K562 (cell line): ENCODE measurements at regions not wholly inside any gene's neighbourhood (a gene's known extent, or its start where the extent isn't known, plus 50 kb on each side); places are given as distances from the start of the nearest gene placed in this dataset.

ENCODE experiments used
- ATAC-seq: fragments of 200-7000 bp; cut with Tn5 transposase; 3 replicates; pipeline ENCODE4 v1.9.1; 2020; ENCODE audit warnings: moderate library complexity
- BruUV-seq: library from RNA; stranded (reverse); fragments of 400-500 nt; replicated peaks from 2 replicates; lab custom pipeline; 2021; lab: Mats Ljungman, UMichigan
- CTCF ChIA-PET: fragments of 300-600 bp; formaldehyde crosslinking; extraction: SDS; loops from one replicate; lab custom pipeline; 2021; ENCODE audit warnings: low intra/inter-chr PET ratio; lab: Yijun Ruan, JAX
- POLR2A ChIA-PET: fragments of 300-600, 350-650 bp; sonication (Branson Sonifier 250); formaldehyde crosslinking; extraction: SDS; loops from one replicate; lab custom pipeline; 2021; ENCODE audit warnings: antibody characterized with exemption, inconsistent platforms; lab: Yijun Ruan, JAX
- DNase-seq, 4 experiments: peaks; one replicate each; pipeline versions ENCODE4 v3.0.0 to v3.0.0-alpha.2; 2011 to 2018; ENCODE audit warnings: low spot score in 3 of 4, mixed read lengths in 3 of 4; ENCODE audit errors: extremely low read depth in 1 of 4
- FAIRE-seq: peaks from 2 replicates; lab custom pipeline; 2011; peaks lifted over from hg19 to GRCh38; lab: Jason Lieb, UNC
- H2AFZ ChIP-seq: 2 replicates; pipeline ENCODE4 v1.6.0; 2011; ENCODE audit warnings: low read depth, low read length, control low read depth, inconsistent platforms
- H3K27ac ChIP-seq: fragments of 200-600 bp; 3 replicates; pipeline ENCODE4 v1.8.0; 2011; ENCODE audit warnings: low read depth, mild to moderate bottlenecking, control low read depth, inconsistent platforms, low read length, moderate library complexity, mixed read lengths; ENCODE audit errors: extremely low read depth
- H3K27me3 ChIP-seq, 2 experiments: fragments of 300-600 bp in 1 of 2; 2 replicates in 1 of 2; 3 replicates in 1 of 2; pipeline versions ENCODE4 v1.6.0 to v1.8.0; 2011; ENCODE audit warnings: inconsistent platforms in 2 of 2, low read length in 2 of 2, mild to moderate bottlenecking in 1 of 2, mixed read lengths in 1 of 2, moderate library complexity in 1 of 2; ENCODE audit not compliant: control insufficient read depth in 2 of 2, insufficient read depth in 2 of 2
- H3K36me3 ChIP-seq: fragments of 300-600 bp; 3 replicates; pipeline ENCODE4 v1.8.0; 2011; ENCODE audit warnings: mild to moderate bottlenecking, low read length, inconsistent platforms; ENCODE audit not compliant: control insufficient read depth, insufficient read depth
- H3K4me1 ChIP-seq, 2 experiments: fragments of 200-600 bp in 1 of 2; replicated peaks in 1 of 2; 2 replicates in 1 of 2; 3 replicates in 1 of 2; pipeline versions ENCODE4 v1.5.1 to v1.8.0; 2011; ENCODE audit warnings: inconsistent platforms in 2 of 2, low read length in 2 of 2, mild to moderate bottlenecking in 1 of 2, mixed read lengths in 1 of 2, moderate library complexity in 1 of 2; ENCODE audit not compliant: control insufficient read depth in 2 of 2, insufficient read depth in 2 of 2
- H3K4me2 ChIP-seq: 2 replicates; pipeline ENCODE4 v1.6.1; 2011; ENCODE audit warnings: low read length, control low read depth, inconsistent platforms, mixed read lengths; ENCODE audit not compliant: insufficient read depth
- H3K4me3 ChIP-seq: fragments of 200-600 bp; sonication (generic), shearing (Covaris generic); 2 replicates; pipeline ENCODE4 v1.5.1; 2016; ENCODE audit warnings: control low read depth, inconsistent platforms
- H3K79me2 ChIP-seq: fragments of 200-600 bp; 3 replicates; pipeline ENCODE4 v1.8.0; 2011; ENCODE audit warnings: low read length, inconsistent platforms; ENCODE audit not compliant: control insufficient read depth, insufficient read depth
- H3K9ac ChIP-seq, 2 experiments: 2 replicates each; pipeline versions ENCODE4 v1.6.0 to v1.6.1; 2011; ENCODE audit warnings: low read depth in 2 of 2, low read length in 2 of 2, control low read depth in 1 of 2, inconsistent platforms in 1 of 2, mild to moderate bottlenecking in 1 of 2, mixed read lengths in 1 of 2; ENCODE audit not compliant: insufficient read depth in 1 of 2
- H3K9me1 ChIP-seq: one replicate; pipeline ENCODE4 v1.6.0; 2011; ENCODE audit warnings: inconsistent platforms, mild to moderate bottlenecking, low read length, moderate library complexity; ENCODE audit not compliant: control insufficient read depth, insufficient read depth
- H3K9me3 ChIP-seq: replicated peaks from 2 replicates; pipeline ENCODE4 v1.5.1; 2011; ENCODE audit warnings: low read depth, low read length, inconsistent platforms; ENCODE audit not compliant: control insufficient read depth, insufficient read depth
- H4K20me1 ChIP-seq: replicated peaks from 2 replicates; pipeline ENCODE4 v1.6.1; 2011; ENCODE audit warnings: low read length, inconsistent platforms, mixed read lengths; ENCODE audit not compliant: control insufficient read depth, insufficient read depth
- ARID1B ChIP-seq: fragments of 450-650 bp; IDR thresholded peaks from 2 replicates; pipeline ENCODE4 v1.6.1; 2016; ENCODE audit warnings: antibody characterized with exemption, mild to moderate bottlenecking, inconsistent platforms
- CBX2 ChIP-seq: fragments of 200-600 bp; sonication (generic); IDR thresholded peaks from one replicate; pipeline ENCODE4 v1.6.1; 2012; ENCODE audit warnings: mild to moderate bottlenecking, low read length, inconsistent platforms; ENCODE audit not compliant: insufficient read depth, poor library complexity, severe bottlenecking
- ESRRA ChIP-seq: fragments of 450-650 bp; IDR thresholded peaks from 2 replicates; pipeline ENCODE4 v1.6.1; 2014; ENCODE audit warnings: low read depth, mild to moderate bottlenecking, moderate library complexity, borderline replicate concordance
- FOS ChIP-seq: IDR thresholded peaks from 3 replicates; pipeline ENCODE4 v1.6.1; 2011; ENCODE audit not compliant: insufficient read length; ENCODE audit errors: extremely low read depth
- HDAC6 ChIP-seq: IDR thresholded peaks from 2 replicates; pipeline ENCODE4 v1.6.1; 2012; ENCODE audit warnings: low read depth, mild to moderate bottlenecking, control low read depth, inconsistent platforms, low read length, moderate library complexity
- HLTF ChIP-seq: fragments of 450-650 bp; IDR thresholded peaks from 2 replicates; pipeline ENCODE4 v1.6.1; 2016
- KLF16 ChIP-seq: IDR thresholded peaks from 2 replicates; pipeline ENCODE4 v1.6.1; 2016; ENCODE audit warnings: antibody characterized with exemption
- MAFF ChIP-seq: IDR thresholded peaks from 2 replicates; pipeline ENCODE4 v1.6.1; 2012; ENCODE audit warnings: low read length, improper control_type of control experiment
- NFIC ChIP-seq: fragments of 450-650 bp; IDR thresholded peaks from 2 replicates; pipeline ENCODE4 v1.6.1; 2017; ENCODE audit warnings: mild to moderate bottlenecking, inconsistent platforms
- NR2C2 ChIP-seq, 2 experiments: fragments of 200-800 bp in 1 of 2; sonication (Bioruptor generic) in 1 of 2; sonication (generic) in 1 of 2; formaldehyde crosslinking in 1 of 2; IDR thresholded peaks; 2 replicates each; pipeline versions ENCODE4 v1.6.1 to v1.8.0; 2016 to 2022; ENCODE audit warnings: mild to moderate bottlenecking in 1 of 2, missing compliant biosample characterization in 1 of 2, missing genetic modification characterization in 1 of 2, missing genetic modification reagents in 1 of 2
- PHF20 ChIP-seq: fragments of 450-650 bp; IDR thresholded peaks from 2 replicates; pipeline ENCODE4 v1.6.1; 2018; ENCODE audit not compliant: partially characterized antibody
- PML ChIP-seq: IDR thresholded peaks from 2 replicates; pipeline ENCODE4 v1.6.1; 2012; ENCODE audit warnings: low read length, inconsistent platforms
- SMAD2 ChIP-seq: fragments of 150-350 bp; IDR thresholded peaks from 2 replicates; pipeline ENCODE4 v1.6.1; 2014; ENCODE audit warnings: low read depth, mild to moderate bottlenecking, low read length
- TCFL5 ChIP-seq: fragments of 250-450 bp; sonication (Bioruptor Pico); conservative IDR thresholded peaks from 2 replicates; pipeline ENCODE4 v1.6.1; 2021; ENCODE audit warnings: mild to moderate bottlenecking, moderate library complexity, matching md5 sums
- XRCC4 ChIP-seq: IDR thresholded peaks from one replicate; pipeline ENCODE4 v1.6.1; 2011; ENCODE audit not compliant: insufficient read depth, insufficient read length; ENCODE audit errors: extremely low read depth
- ZNF124 ChIP-seq: sonication (generic); formaldehyde crosslinking; IDR thresholded peaks from 2 replicates; pipeline ENCODE4 v1.8.1; 2022; ENCODE audit warnings: missing genetic modification reagents
- ZNF766 ChIP-seq: fragments of 200-800 bp; sonication (Bioruptor generic); conservative IDR thresholded peaks from 2 replicates; pipeline ENCODE4 v1.6.1; 2016; ENCODE audit warnings: missing genetic modification characterization, missing compliant biosample characterization
- WGBS: fragments of 100-300 bp; shearing (Covaris generic); methylation state at CpG from one replicate; pipeline ENCODE4 v1.1.6; 2016; ENCODE audit warnings: low coverage, mixed read lengths; ENCODE audit not compliant: insufficient coverage; ENCODE audit errors: missing lambda C conversion rate; 5-methylcytosine and 5-hydroxymethylcytosine counted together
- in situ Hi-C: fragments of 300-500 bp; cut with MboI; formaldehyde crosslinking; loops from 4 replicates; pipeline ENCODE4 v1.15.0; 2018; ENCODE audit warnings: inconsistent platforms, mixed read lengths
- intact Hi-C: fragments of 100-400 bp; cut with micrococcal nuclease; formaldehyde crosslinking; loops from 2 replicates; pipeline ENCODE4 v1.14.2; 2022
- TF ChIP-seq, protein P1 (sequence below), 2 experiments: fragments of 200-800 bp in 1 of 2; sonication (Bioruptor generic) in 1 of 2; sonication (generic) in 1 of 2; formaldehyde crosslinking in 1 of 2; IDR thresholded peaks in 1 of 2; conservative IDR thresholded peaks in 1 of 2; 2 replicates each; pipeline versions ENCODE4 v1.5.0 to v1.6.1; 2016 to 2020; ENCODE audit warnings: missing compliant biosample characterization in 1 of 2, missing genetic modification characterization in 1 of 2, missing genetic modification reagents in 1 of 2
- TF ChIP-seq, protein P2 (sequence below): sonication (generic); formaldehyde crosslinking; IDR thresholded peaks from 2 replicates; pipeline ENCODE4 v1.8.0; 2022; ENCODE audit warnings: missing genetic modification reagents, mild to moderate bottlenecking, borderline replicate concordance
- TF ChIP-seq, protein P3 (sequence below): sonication (generic); formaldehyde crosslinking; IDR thresholded peaks from 2 replicates; pipeline ENCODE4 v1.8.1; 2023; ENCODE audit warnings: mild to moderate bottlenecking, missing genetic modification reagents

DNA sequence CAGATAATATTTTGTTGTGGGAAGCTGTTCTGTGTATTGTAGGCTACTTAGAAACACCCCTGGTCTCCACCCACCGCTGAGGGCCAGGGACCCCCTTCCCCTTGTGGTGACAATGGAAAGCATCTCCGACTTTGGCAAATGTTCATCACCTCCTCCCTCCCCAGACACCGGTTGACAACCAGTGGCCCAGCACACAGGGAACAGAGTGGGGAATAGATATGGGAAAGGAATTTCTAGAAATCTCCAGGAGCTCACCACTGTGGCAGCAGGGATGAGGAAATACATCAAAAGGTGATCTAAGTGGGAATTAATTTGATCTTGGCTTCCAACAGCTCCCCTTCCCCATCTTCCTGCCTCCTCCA is 257.3 kb upstream of the FOXQ1 start:
- H3K36me3 ChIP-seq, result no peaks in the 10 kb centered on the region
- in situ Hi-C loops (no loop called here), intact Hi-C loops (no loop called here)
- peaks cover 0 to 7% of the 10 kb centered on the region in 2 experiments; a peak in 2 of 5 replicates for H3K27me3 ChIP-seq
- H3K79me2 ChIP-seq, result no peaks in the 10 kb centered on the region
- POLR2A ChIA-PET, result interaction anchor here (0.6 kb wide), 1 partner anchor 24 kb away, joined by 3 read pairs; no protein-coding TSS in a partner anchor
- FAIRE-seq (no peak), ATAC-seq (no peak), DNase-seq (no peak)
- H4K20me1 ChIP-seq, result no peaks in the 10 kb centered on the region
- no peak overlapping the region for H3K9ac ChIP-seq
- CTCF ChIA-PET, result no interaction called here
- BruUV-seq, result no TSS peak
- H3K4me1 ChIP-seq, result no peaks in the 10 kb centered on the region
- H3K4me3 ChIP-seq, result no peak overlapping the region
- H2AFZ ChIP-seq, result no peak overlapping the region
- H3K4me2 ChIP-seq, result no peak overlapping the region
- no peak overlapping the region for H3K27ac ChIP-seq
- no peaks in the 10 kb centered on the region for H3K9me1 ChIP-seq
- no peaks in the 10 kb centered on the region for H3K9me3 ChIP-seq
- 0% methylated on average over 3 of the region's 3 CpGs for WGBS
- TF ChIP-seq CBX2, result no peak
- TF ChIP-seq, protein P1, sequence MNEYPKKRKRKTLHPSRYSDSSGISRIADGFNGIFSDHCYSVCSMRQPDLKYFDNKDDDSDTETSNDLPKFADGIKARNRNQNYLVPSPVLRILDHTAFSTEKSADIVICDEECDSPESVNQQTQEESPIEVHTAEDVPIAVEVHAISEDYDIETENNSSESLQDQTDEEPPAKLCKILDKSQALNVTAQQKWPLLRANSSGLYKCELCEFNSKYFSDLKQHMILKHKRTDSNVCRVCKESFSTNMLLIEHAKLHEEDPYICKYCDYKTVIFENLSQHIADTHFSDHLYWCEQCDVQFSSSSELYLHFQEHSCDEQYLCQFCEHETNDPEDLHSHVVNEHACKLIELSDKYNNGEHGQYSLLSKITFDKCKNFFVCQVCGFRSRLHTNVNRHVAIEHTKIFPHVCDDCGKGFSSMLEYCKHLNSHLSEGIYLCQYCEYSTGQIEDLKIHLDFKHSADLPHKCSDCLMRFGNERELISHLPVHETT (CRISPR knock-in tag; conservative IDR thresholded peaks at IDR 0.05 in 1 of 2, IDR thresholded peaks at IDR 0.05 in 1 of 2), result no peak
- TF ChIP-seq ZNF766 (CRISPR knock-in tag), result no peak
- TF ChIP-seq, protein P2, sequence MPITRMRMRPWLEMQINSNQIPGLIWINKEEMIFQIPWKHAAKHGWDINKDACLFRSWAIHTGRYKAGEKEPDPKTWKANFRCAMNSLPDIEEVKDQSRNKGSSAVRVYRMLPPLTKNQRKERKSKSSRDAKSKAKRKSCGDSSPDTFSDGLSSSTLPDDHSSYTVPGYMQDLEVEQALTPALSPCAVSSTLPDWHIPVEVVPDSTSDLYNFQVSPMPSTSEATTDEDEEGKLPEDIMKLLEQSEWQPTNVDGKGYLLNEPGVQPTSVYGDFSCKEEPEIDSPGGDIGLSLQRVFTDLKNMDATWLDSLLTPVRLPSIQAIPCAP (CRISPR knock-in tag), result no peak
- TF ChIP-seq XRCC4, result no peak
- TF ChIP-seq PHF20, result no peak
- no peak for TF ChIP-seq SMAD2
- TF ChIP-seq MAFF, result no peak
- TF ChIP-seq TCFL5 (CRISPR knock-in tag), result no peak
- no peak for TF ChIP-seq FOS
- TF ChIP-seq KLF16, result no peak
- no peak for TF ChIP-seq PML
- no peak for TF ChIP-seq ZNF124
- TF ChIP-seq, protein P3, sequence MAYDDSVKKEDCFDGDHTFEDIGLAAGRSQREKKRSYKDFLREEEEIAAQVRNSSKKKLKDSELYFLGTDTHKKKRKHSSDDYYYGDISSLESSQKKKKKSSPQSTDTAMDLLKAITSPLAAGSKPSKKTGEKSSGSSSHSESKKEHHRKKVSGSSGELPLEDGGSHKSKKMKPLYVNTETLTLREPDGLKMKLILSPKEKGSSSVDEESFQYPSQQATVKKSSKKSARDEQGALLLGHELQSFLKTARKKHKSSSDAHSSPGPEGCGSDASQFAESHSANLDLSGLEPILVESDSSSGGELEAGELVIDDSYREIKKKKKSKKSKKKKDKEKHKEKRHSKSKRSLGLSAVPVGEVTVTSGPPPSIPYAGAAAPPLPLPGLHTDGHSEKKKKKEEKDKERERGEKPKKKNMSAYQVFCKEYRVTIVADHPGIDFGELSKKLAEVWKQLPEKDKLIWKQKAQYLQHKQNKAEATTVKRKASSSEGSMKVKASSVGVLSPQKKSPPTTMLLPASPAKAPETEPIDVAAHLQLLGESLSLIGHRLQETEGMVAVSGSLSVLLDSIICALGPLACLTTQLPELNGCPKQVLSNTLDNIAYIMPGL (CRISPR knock-in tag), result no peak
- no peak for TF ChIP-seq HDAC6
- TF ChIP-seq HLTF, result no peak
- no peak for TF ChIP-seq NFIC
- no peak for TF ChIP-seq ARID1B
- no peak for TF ChIP-seq NR2C2 (CRISPR knock-in tag; IDR thresholded peaks at IDR 0.05)
- no peak for TF ChIP-seq NR2C2 (tag; IDR thresholded peaks at IDR 0.05)
- no peak for TF ChIP-seq ESRRA
